ENCODE measurements at regions not wholly inside any gene's neighbourhood (a gene's known extent, or its start where the extent isn't known, plus 50 kb on each side); places are given as distances from the start of the nearest gene placed in this dataset.

GRCh38 chr1:58430421-58431275, 115.9 kb downstream of the OMA1 start:
- DNase-seq (ENCODE audit: insufficient read length) (no peak), FAIRE-seq (no peak)
- TF ChIP-seq POLR2A (IDR thresholded peaks at IDR 0.05; ENCODE audit: low read depth, low read length): no peak
- no peak for TF ChIP-seq POLR2AphosphoS5 (IDR thresholded peaks at IDR 0.05; ENCODE audit: low read depth, low read length)
- TF ChIP-seq TAF1 (IDR thresholded peaks at IDR 0.05; ENCODE audit: borderline replicate concordance, low read depth, low read length): no peak

DNA sequence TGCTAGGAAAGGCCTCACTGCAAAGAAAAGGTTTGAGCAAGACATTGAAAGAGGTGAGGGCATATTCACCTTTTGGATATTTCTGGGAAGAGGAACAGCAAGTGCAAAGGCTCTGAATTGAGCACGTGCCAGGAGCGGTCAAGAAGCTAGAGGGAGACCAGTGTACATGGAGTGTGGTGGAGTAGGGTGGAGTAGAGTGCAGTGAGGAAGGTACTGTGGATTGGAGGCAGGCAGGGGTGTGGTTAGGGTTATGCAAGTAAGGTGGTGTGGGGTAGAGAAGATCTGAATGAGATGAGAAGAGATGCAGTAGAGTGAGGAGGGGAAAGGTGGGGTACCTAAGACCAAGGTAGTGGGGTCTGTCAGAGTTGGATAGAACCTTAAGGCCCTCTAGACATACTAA, 119.6 kb downstream of the OMA1 start:
- TF ChIP-seq TAF1 (IDR thresholded peaks at IDR 0.05; ENCODE audit: borderline replicate concordance, low read depth, low read length): no peak
- TF ChIP-seq POLR2AphosphoS5 (IDR thresholded peaks at IDR 0.05; ENCODE audit: low read depth, low read length): no peak
- TF ChIP-seq POLR2A (IDR thresholded peaks at IDR 0.05; ENCODE audit: low read depth, low read length): no peak
- no peak for FAIRE-seq

DNA sequence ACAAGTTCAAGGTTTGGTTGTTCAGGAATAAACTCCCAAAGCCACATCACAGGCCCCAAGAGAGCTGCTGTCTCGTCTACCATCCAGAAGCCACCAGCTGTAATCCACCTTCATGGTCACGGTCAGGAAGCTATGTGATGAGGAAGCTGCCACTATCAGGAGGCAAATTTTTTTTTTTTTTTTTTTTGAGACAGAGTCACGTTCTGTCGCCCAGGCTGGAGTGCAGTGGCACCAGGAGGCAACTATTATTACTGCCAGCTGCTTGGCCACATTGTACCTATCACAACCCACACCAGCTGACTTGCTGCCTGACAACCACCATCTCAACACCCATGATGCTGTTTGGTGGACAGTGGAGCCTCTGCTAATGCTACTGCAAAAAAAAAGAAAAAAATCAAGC, 124.1 kb downstream of the OMA1 start:
- FAIRE-seq: no peak
- TF ChIP-seq TAF1 (IDR thresholded peaks at IDR 0.05; ENCODE audit: borderline replicate concordance, low read depth, low read length) (no peak), POLR2AphosphoS5 (IDR thresholded peaks at IDR 0.05; ENCODE audit: low read depth, low read length) (no peak), POLR2A (IDR thresholded peaks at IDR 0.05; ENCODE audit: low read depth, low read length) (no peak)
- DNase-seq (ENCODE audit: insufficient read length): no peak

More for the DNA sequence above, 119.6 kb downstream of the OMA1 start:
- DNase-seq (ENCODE audit: insufficient read length): no peak

DNA sequence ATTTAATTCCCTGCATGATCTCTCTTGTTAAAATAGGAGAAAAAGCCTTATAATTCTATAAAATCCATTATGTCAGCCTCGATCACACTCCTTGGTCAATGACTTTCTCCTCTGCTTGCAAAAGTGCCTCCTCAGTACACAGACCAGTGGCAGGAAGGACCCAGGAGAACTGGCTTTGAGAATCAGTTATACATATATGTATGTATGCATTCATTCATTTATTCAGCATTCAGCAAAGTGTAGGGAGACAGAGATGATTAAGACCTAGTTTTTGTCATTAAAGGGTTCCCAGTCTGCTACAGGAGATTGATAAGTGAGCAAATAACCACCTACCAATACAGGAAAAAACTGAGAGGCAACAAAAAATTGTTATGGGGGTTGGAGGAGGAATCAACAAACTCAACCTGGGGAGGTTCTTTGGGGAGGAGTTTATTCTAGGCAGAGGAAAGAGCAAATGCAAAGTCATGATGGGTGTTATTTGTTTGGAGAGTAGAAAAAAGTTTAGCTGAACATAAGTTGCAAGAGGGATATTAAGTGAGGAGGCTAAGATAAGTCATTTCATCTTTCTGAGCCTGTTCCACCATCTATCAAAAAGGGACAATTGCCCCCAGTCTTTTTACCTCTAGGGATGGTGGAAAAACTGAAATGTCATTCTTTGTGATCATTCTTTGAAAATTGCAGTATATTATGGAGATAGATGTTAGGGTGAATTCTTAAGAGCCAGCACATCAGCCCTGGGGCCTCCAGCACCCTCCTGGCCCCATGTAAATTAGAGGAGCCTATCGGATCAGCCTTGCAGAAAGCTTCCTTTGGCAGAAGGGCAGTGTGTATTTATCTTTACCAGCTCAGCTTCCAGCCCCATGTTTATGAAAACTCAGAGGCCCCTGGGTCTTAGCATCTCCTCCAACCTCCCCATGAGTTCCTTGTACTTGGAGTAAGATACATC, 128.0 kb downstream of the OMA1 start:
- DNase-seq (ENCODE audit: insufficient read length): no peak
- FAIRE-seq: no peak
- no peak for TF ChIP-seq TAF1 (IDR thresholded peaks at IDR 0.05; ENCODE audit: borderline replicate concordance, low read depth, low read length)

DNA sequence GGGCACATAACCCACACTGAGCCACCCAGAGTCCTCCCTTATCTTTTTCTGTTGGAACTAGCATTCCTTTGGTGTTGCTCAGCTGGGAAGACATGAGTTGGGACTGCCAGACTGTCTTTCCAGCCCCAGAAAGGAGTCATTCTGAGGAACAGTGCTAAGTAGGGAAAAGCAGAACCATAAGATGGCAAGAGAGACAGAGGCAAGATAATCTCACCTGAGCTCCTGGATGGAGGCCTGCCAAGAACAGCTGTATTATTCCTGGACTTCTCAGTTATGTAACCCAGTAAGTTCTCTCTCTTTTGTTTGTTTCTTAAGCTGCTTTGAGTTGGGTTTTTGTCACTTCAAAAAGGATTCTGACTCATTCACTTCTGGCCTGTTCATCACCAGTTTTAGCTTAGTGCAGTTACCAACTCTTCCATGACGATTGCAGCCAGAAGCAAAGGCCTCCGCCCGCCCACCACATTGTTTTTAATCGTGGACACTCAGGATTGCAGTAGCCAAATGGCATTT, 134.4 kb downstream of the OMA1 start:
- FAIRE-seq (no peak), DNase-seq (ENCODE audit: insufficient read length) (no peak)
- no peak for TF ChIP-seq POLR2AphosphoS5 (IDR thresholded peaks at IDR 0.05; ENCODE audit: low read depth, low read length)
- no peak for TF ChIP-seq POLR2A (IDR thresholded peaks at IDR 0.05; ENCODE audit: low read depth, low read length)

DNA sequence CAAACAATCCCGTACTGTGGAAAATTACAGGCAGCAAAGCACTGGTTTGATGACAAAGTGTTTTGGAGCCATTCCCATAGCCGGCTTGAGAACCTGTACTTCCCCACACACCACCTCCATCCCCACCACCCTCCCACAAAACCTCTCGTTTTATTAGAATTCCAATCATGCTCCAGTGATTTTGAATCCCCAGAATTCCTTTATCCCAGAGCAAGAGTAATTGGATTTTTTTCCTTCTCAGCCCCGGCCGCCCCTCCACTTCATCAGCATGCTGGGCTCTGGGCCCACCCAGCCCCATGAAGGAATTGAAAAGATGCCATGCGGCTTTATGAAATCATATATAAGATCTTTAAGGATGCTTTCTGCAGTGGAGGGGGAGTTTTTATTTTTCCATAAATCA, 136.6 kb downstream of the OMA1 start:
- DNase-seq (ENCODE audit: insufficient read length) (no peak), FAIRE-seq (no peak)
- TF ChIP-seq TAF1 (IDR thresholded peaks at IDR 0.05; ENCODE audit: borderline replicate concordance, low read depth, low read length) (no peak), POLR2A (IDR thresholded peaks at IDR 0.05; ENCODE audit: low read depth, low read length) (no peak), POLR2AphosphoS5 (IDR thresholded peaks at IDR 0.05; ENCODE audit: low read depth, low read length) (no peak)

DNA sequence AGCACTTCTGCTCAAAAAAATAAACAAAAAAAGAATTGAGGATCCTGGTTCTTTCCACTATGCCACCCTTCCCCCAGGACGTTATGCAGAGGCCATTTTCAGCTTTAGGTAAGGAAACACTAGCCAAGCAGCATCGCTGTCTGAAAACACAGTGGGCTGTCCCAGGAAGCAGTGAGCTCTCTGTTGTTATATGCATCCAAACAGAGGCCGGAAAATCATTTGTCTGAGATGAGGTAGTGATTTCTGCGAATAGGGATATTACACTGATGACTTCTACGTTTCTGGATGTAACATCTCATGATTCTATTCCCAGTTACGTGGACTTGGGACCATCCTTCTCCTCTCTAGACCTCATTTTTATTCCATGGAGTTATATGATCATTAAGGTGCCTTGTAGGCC, 137.2 kb downstream of the OMA1 start:
- DNase-seq (ENCODE audit: insufficient read length) (no peak), FAIRE-seq (no peak)
- TF ChIP-seq TAF1 (IDR thresholded peaks at IDR 0.05; ENCODE audit: borderline replicate concordance, low read depth, low read length): no peak
- TF ChIP-seq POLR2AphosphoS5 (IDR thresholded peaks at IDR 0.05; ENCODE audit: low read depth, low read length): no peak
- TF ChIP-seq POLR2A (IDR thresholded peaks at IDR 0.05; ENCODE audit: low read depth, low read length): no peak

DNA sequence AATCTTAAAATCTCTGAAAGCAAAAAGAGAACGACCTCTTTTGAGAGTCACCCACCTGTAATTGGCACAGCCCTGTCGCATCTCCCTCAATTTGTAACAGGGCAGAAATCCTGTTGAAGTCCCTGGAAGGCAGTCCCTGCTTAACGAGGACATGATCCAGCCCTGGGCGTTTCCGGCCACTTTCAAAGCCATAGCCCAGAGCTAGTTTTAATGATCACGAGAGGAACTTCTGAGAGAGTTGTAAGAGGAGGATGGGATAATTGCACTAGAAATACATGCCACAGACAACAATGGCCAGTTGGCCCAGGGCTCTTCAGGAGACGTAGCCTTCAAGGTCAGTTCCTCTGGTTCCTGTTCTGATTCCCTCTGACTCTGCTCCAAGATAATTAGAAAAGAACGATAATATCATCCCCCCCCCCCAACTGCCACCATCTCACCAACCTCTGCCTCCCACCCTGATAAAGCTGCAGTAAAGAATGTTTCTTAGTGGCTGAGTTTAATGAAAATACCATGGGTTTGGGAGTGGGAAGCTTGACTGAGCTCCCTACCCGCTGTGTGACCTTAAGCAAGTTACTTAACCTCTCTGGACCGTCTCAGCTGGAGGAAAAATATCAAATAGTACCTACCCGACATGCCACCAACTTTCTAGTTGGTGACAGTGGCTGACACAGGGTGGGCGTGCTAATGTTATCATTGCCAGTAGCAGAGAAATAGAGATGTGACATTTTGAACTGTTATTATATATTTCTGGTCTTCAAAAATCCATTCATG, 140.0 kb downstream of the OMA1 start:
- TF ChIP-seq POLR2AphosphoS5 (IDR thresholded peaks at IDR 0.05; ENCODE audit: low read depth, low read length) (no peak), TAF1 (IDR thresholded peaks at IDR 0.05; ENCODE audit: borderline replicate concordance, low read depth, low read length) (no peak), POLR2A (IDR thresholded peaks at IDR 0.05; ENCODE audit: low read depth, low read length) (no peak)

GRCh38 chr1:58405660-58406059, 140.9 kb downstream of the OMA1 start:
- no peak for TF ChIP-seq TAF1 (IDR thresholded peaks at IDR 0.05; ENCODE audit: borderline replicate concordance, low read depth, low read length)
- TF ChIP-seq POLR2AphosphoS5 (IDR thresholded peaks at IDR 0.05; ENCODE audit: low read depth, low read length): no peak
- TF ChIP-seq POLR2A (IDR thresholded peaks at IDR 0.05; ENCODE audit: low read depth, low read length): no peak
- DNase-seq (ENCODE audit: insufficient read length): no peak
- no peak for FAIRE-seq

More for the DNA sequence above, 140.0 kb downstream of the OMA1 start:
- FAIRE-seq (no peak), DNase-seq (ENCODE audit: insufficient read length) (no peak)

GRCh38 chr1:58403894-58404293, 142.6 kb downstream of the OMA1 start:
- FAIRE-seq (no peak), DNase-seq (ENCODE audit: insufficient read length) (no peak)
- TF ChIP-seq TAF1 (IDR thresholded peaks at IDR 0.05; ENCODE audit: borderline replicate concordance, low read depth, low read length): no peak
- TF ChIP-seq POLR2A (IDR thresholded peaks at IDR 0.05; ENCODE audit: low read depth, low read length): no peak
- no peak for TF ChIP-seq POLR2AphosphoS5 (IDR thresholded peaks at IDR 0.05; ENCODE audit: low read depth, low read length)

- no peak for FAIRE-seq
- DNase-seq (ENCODE audit: insufficient read length): no peak
- no peak for TF ChIP-seq POLR2A (IDR thresholded peaks at IDR 0.05; ENCODE audit: low read depth, low read length)
- no peak for TF ChIP-seq POLR2AphosphoS5 (IDR thresholded peaks at IDR 0.05; ENCODE audit: low read depth, low read length)
- TF ChIP-seq TAF1 (IDR thresholded peaks at IDR 0.05; ENCODE audit: borderline replicate concordance, low read depth, low read length): no peak
Observed at GRCh38 chr1:58402444-58402843, 144.1 kb downstream of the OMA1 start.
